Testis (tissue), 2 donors: ENCODE measurements at regions not wholly inside any gene's neighbourhood (a gene's known extent, or its start where the extent isn't known, plus 50 kb on each side); places are given as distances from the start of the nearest gene placed in this dataset.

ENCODE experiments used
- DNase-seq: peaks from one replicate; pipeline ENCODE4 v3.0.0-alpha.2; 2019
- H3K27ac ChIP-seq, 2 donors: fragments of 200-600 bp; sonication (generic); one replicate each; pipeline ENCODE4 v1.5.1; 2019
- H3K27me3 ChIP-seq: fragments of 200-600 bp; sonication (generic); one replicate; pipeline ENCODE4 v1.5.1; 2019
- H3K36me3 ChIP-seq: fragments of 200-600 bp; sonication (generic); one replicate; pipeline ENCODE4 v1.5.1; 2017; ENCODE audit warnings: low read depth; ENCODE audit errors: missing control alignments
- H3K4me1 ChIP-seq: fragments of 200-600 bp; sonication (generic); one replicate; pipeline ENCODE4 v1.5.1; 2019
- H3K4me3 ChIP-seq, 2 donors: fragments of 200-600 bp; sonication (generic); one replicate each; pipeline ENCODE4 v1.5.1; 2017 to 2019
- H3K9me3 ChIP-seq: fragments of 200-600 bp; sonication (generic); one replicate; pipeline ENCODE4 v1.5.1; 2017
- POLR2A ChIP-seq: fragments of 450-650 bp; IDR thresholded peaks from one replicate; pipeline ENCODE4 v1.6.1; 2017; ENCODE audit warnings: antibody characterized with exemption, mild to moderate bottlenecking, moderate library complexity
- WGBS, 2 donors: methylation state at CpG; one replicate each; pipeline ENCODE4 v1.1.5; 2018; 5-methylcytosine and 5-hydroxymethylcytosine counted together
- intact Hi-C: fragments of 100-400 bp; cut with DNase I; formaldehyde crosslinking; loops from one replicate; pipeline ENCODE4 v1.15.1; 2023; ENCODE audit warnings: low total_unique reads
- TF ChIP-seq, protein P1 (sequence below), 3 experiments: fragments of 450-650 bp in 2 of 3; fragments of 200-600 bp in 1 of 3; sonication (generic) in 1 of 3; IDR thresholded peaks; one replicate each; pipeline ENCODE4 v1.5.1; 2016 to 2019; ENCODE audit warnings: antibody characterized with exemption in 3 of 3, mild to moderate bottlenecking in 2 of 3, moderate library complexity in 1 of 3

GRCh38 chr3:110795163-110795562 lies 276.5 kb upstream of the NECTIN3 start:
- DNase-seq: no peak
- H3K27me3 ChIP-seq: no peaks in the 10 kb centered on the region
- no peaks in the 10 kb centered on the region for H3K36me3 ChIP-seq
- 75 to 88% methylated on average over 2 of the region's 2 CpGs for WGBS, 2 donors
- H3K27ac ChIP-seq: no peak overlapping the region
- H3K4me3 ChIP-seq: no peak overlapping the region
- intact Hi-C loops: no loop called here
- H3K9me3 ChIP-seq: no peaks in the 10 kb centered on the region
- TF ChIP-seq POLR2A: no peak
- TF ChIP-seq, protein P1, sequence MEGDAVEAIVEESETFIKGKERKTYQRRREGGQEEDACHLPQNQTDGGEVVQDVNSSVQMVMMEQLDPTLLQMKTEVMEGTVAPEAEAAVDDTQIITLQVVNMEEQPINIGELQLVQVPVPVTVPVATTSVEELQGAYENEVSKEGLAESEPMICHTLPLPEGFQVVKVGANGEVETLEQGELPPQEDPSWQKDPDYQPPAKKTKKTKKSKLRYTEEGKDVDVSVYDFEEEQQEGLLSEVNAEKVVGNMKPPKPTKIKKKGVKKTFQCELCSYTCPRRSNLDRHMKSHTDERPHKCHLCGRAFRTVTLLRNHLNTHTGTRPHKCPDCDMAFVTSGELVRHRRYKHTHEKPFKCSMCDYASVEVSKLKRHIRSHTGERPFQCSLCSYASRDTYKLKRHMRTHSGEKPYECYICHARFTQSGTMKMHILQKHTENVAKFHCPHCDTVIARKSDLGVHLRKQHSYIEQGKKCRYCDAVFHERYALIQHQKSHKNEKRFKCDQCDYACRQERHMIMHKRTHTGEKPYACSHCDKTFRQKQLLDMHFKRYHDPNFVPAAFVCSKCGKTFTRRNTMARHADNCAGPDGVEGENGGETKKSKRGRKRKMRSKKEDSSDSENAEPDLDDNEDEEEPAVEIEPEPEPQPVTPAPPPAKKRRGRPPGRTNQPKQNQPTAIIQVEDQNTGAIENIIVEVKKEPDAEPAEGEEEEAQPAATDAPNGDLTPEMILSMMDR (IDR thresholded peaks at IDR 0.05): no peak
- H3K4me1 ChIP-seq: no peaks in the 10 kb centered on the region

DNA sequence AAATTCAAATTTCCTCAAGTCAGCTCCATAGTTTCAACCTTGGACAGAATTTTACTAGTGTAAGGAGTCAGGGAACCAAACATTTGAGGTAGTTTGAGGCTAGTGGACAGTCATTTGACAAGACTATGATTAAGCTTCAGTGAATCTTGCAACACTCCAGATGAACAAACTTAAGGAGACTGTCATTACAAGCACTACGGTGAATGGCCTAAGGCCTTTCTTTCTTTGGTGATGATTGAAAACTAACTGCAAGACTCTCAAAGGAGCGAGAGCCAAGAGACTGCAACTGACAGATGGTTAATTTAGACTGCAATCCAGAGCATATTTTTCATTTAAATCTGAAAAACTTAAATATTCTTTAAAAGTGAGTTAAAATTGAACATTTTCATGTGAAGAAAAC lies 272.3 kb upstream of the NECTIN3 start:
- 95 to 97% methylated on average over 2 of the region's 2 CpGs for WGBS, 2 donors
- no peak for DNase-seq
- Histone ChIP-seq H3K36me3 (no peaks in the 10 kb centered on the region), H3K9me3 (no peaks in the 10 kb centered on the region), H3K4me3 (no peak overlapping the region), H3K27ac (no peak overlapping the region), H3K27me3 (no peaks in the 10 kb centered on the region), H3K4me1 (no peaks in the 10 kb centered on the region)
- TF ChIP-seq, protein P1 (IDR thresholded peaks at IDR 0.05): no peak
- TF ChIP-seq POLR2A: no peak
- intact Hi-C loops: no loop called here

GRCh38 chr3:110804856-110805255 lies 266.8 kb upstream of the NECTIN3 start:
- intact Hi-C loops: no loop called here
- Histone ChIP-seq H3K36me3 (no peaks in the 10 kb centered on the region), H3K4me1 (no peaks in the 10 kb centered on the region), H3K27ac (no peak overlapping the region), H3K9me3 (no peaks in the 10 kb centered on the region), H3K4me3 (no peak overlapping the region), H3K27me3 (no peaks in the 10 kb centered on the region)
- DNase-seq: no peak
- 75 to 85% methylated on average over 2 of the region's 2 CpGs for WGBS, 2 donors
- no peak for TF ChIP-seq POLR2A
- TF ChIP-seq, protein P1 (IDR thresholded peaks at IDR 0.05): no peak

DNA sequence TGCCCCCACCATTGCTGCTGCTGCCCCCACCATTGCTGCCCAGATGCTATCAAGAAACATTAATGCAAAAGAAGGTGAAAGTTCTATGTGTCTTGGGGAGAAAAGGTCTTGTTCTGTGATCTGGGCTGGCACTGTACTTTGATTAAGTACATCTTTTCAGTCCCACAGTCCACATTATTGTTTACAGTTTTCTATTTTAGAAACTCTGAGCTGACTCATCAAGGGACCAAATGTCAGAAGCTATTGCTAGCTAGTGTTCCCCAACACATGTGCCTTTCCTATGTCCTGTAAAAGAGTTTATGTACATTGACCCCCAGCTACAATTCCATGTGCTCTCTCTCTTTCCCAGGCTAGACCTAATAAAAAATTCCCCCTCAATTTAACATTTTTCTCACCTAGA lies 264.7 kb upstream of the NECTIN3 start:
- H3K27ac ChIP-seq: no peak overlapping the region
- no peaks in the 10 kb centered on the region for H3K36me3 ChIP-seq
- H3K4me3 ChIP-seq: no peak overlapping the region
- no peak for TF ChIP-seq POLR2A
- TF ChIP-seq, protein P1 (IDR thresholded peaks at IDR 0.05): no peak
- DNase-seq: no peak
- no peaks in the 10 kb centered on the region for H3K4me1 ChIP-seq
- H3K9me3 ChIP-seq: no peaks in the 10 kb centered on the region
- intact Hi-C loops: no loop called here
- no peaks in the 10 kb centered on the region for H3K27me3 ChIP-seq

- intact Hi-C loops: no loop called here
- H3K27me3 ChIP-seq: no peaks in the 10 kb centered on the region
- H3K9me3 ChIP-seq: no peaks in the 10 kb centered on the region
- no peak overlapping the region for H3K27ac ChIP-seq
- H3K4me1 ChIP-seq: no peaks in the 10 kb centered on the region
- H3K36me3 ChIP-seq: no peaks in the 10 kb centered on the region
- no peak overlapping the region for H3K4me3 ChIP-seq
- DNase-seq: no peak
- WGBS, 2 donors: 47% methylated on average over 2 of the region's 2 CpGs
- TF ChIP-seq, protein P1 (IDR thresholded peaks at IDR 0.05): no peak
- TF ChIP-seq POLR2A: no peak
These were observed 263.0 kb upstream of the NECTIN3 start for GRCh38 chr3:110808630-110809029.
